Fibroblast of lung (primary cell): ENCODE measurements at regions not wholly inside any gene's neighbourhood (a gene's known extent, or its start where the extent isn't known, plus 50 kb on each side); places are given as distances from the start of the nearest gene placed in this dataset.

ENCODE experiments used
- DNase-seq, 2 donors: peaks; one replicate each; pipeline versions ENCODE4 v3.0.0 to v3.0.0-alpha.2; 2010; ENCODE audit warnings: low read depth in 2 of 2
- H2AFZ ChIP-seq: 2 replicates; pipeline ENCODE4 v1.5.1; 2012; ENCODE audit warnings: low read length, control low read depth, inconsistent platforms
- H3K27ac ChIP-seq: 2 replicates; pipeline ENCODE4 v1.5.1; 2011; ENCODE audit warnings: low read length, control low read depth; ENCODE audit not compliant: insufficient read depth
- H3K27me3 ChIP-seq: 2 replicates; pipeline ENCODE4 v1.5.1; 2011; ENCODE audit warnings: mild to moderate bottlenecking, low read length; ENCODE audit not compliant: control insufficient read depth, insufficient read depth
- H3K36me3 ChIP-seq: 2 replicates; pipeline ENCODE4 v1.5.1; 2011; ENCODE audit warnings: low read length; ENCODE audit not compliant: control insufficient read depth, insufficient read depth
- H3K4me1 ChIP-seq: 2 replicates; pipeline ENCODE4 v1.5.1; 2011; ENCODE audit warnings: low read length; ENCODE audit not compliant: control insufficient read depth, insufficient read depth; ENCODE audit errors: extremely low read depth
- H3K4me2 ChIP-seq: 2 replicates; pipeline ENCODE4 v1.5.1; 2011; ENCODE audit warnings: low read length, control low read depth; ENCODE audit not compliant: insufficient read depth; ENCODE audit errors: extremely low read depth
- H3K4me3 ChIP-seq, 4 experiments: fragments of 200-600 bp in 1 of 4; sonication (generic) in 1 of 4; replicated peaks in 1 of 4; 2 replicates each; pipeline ENCODE4 v1.5.1; 2011 to 2016; ENCODE audit warnings: low read length in 4 of 4, low read depth in 3 of 4, mild to moderate bottlenecking in 3 of 4, control low read depth in 2 of 4, inconsistent platforms in 1 of 4, mixed read lengths in 1 of 4; ENCODE audit not compliant: insufficient read depth in 1 of 4; ENCODE audit errors: control extremely low read depth in 1 of 4
- H3K79me2 ChIP-seq: 2 replicates; pipeline ENCODE4 v1.5.1; 2012; ENCODE audit warnings: mild to moderate bottlenecking, low read length, inconsistent platforms; ENCODE audit not compliant: control insufficient read depth, insufficient read depth
- H3K9ac ChIP-seq: 2 replicates; pipeline ENCODE4 v1.5.1; 2011; ENCODE audit warnings: mild to moderate bottlenecking, low read length, control low read depth; ENCODE audit not compliant: insufficient read depth
- H3K9me3 ChIP-seq: 2 replicates; pipeline ENCODE4 v1.5.1; 2012; ENCODE audit warnings: low read depth, low read length; ENCODE audit not compliant: control insufficient read depth, insufficient read depth
- H4K20me1 ChIP-seq: 2 replicates; pipeline ENCODE4 v1.5.1; 2011; ENCODE audit warnings: low read length; ENCODE audit not compliant: control insufficient read depth, insufficient read depth; ENCODE audit errors: extremely low read depth
- CTCF ChIP-seq, 2 donors: IDR thresholded peaks in 1 of 2; conservative IDR thresholded peaks in 1 of 2; 1 replicate in 1 of 2; 2 replicates in 1 of 2; pipeline ENCODE4 v1.5.1; 2011 to 2012; ENCODE audit warnings: low read length in 2 of 2, control low read depth in 1 of 2, inconsistent platforms in 1 of 2, low read depth in 1 of 2, mild to moderate bottlenecking in 1 of 2
- EZH2 ChIP-seq: IDR thresholded peaks from 2 replicates; pipeline ENCODE4 v1.5.1; 2012; ENCODE audit warnings: low read length, control low read depth, mild to moderate bottlenecking; ENCODE audit errors: missing control alignments

GRCh38 chrX:25819879-25820278 is 318.3 kb upstream of the MAGEB18 start:
- H3K79me2 ChIP-seq, result no peaks in the 10 kb centered on the region
- H3K27me3 ChIP-seq, result no peaks in the 10 kb centered on the region
- H3K4me2 ChIP-seq, result no peak overlapping the region
- H3K9me3 ChIP-seq, result no peaks in the 10 kb centered on the region
- DNase-seq, result no peak
- no peaks in the 10 kb centered on the region for H3K36me3 ChIP-seq
- no peak overlapping the region for H3K27ac ChIP-seq
- TF ChIP-seq CTCF (conservative IDR thresholded peaks at IDR 0.05 in 1 of 2, IDR thresholded peaks at IDR 0.05 in 1 of 2; ENCODE audit: low read depth in 1 of 2, low read length in 2 of 2) (no peak), EZH2 (no peak)
- no peak overlapping the region for H3K9ac ChIP-seq
- H3K4me3 ChIP-seq, result no peak overlapping the region
- H2AFZ ChIP-seq, result no peak overlapping the region
- H4K20me1 ChIP-seq, result no peaks in the 10 kb centered on the region
- no peaks in the 10 kb centered on the region for H3K4me1 ChIP-seq

- TF ChIP-seq CTCF (conservative IDR thresholded peaks at IDR 0.05 in 1 of 2, IDR thresholded peaks at IDR 0.05 in 1 of 2; ENCODE audit: low read depth in 1 of 2, low read length in 2 of 2) (no peak), EZH2 (no peak)
- Histone ChIP-seq H3K9me3 (no peaks in the 10 kb centered on the region), H3K9ac (no peak overlapping the region), H4K20me1 (peaks cover 2% of the 10 kb centered on the region), H3K27ac (no peak overlapping the region), H3K4me2 (no peak overlapping the region), H3K27me3 (no peaks in the 10 kb centered on the region), H3K79me2 (no peaks in the 10 kb centered on the region), H2AFZ (no peak overlapping the region), H3K4me3 (no peak overlapping the region), H3K4me1 (no peaks in the 10 kb centered on the region), H3K36me3 (no peaks in the 10 kb centered on the region)
- DNase-seq, result no peak
Observed at GRCh38 chrX:25851141-25851540, 287.0 kb upstream of the MAGEB18 start.

GRCh38 chrX:25853002-25853479 is 285.1 kb upstream of the MAGEB18 start:
- no peak overlapping the region for H3K9ac ChIP-seq
- H3K4me2 ChIP-seq, result no peak overlapping the region
- H3K9me3 ChIP-seq, result no peaks in the 10 kb centered on the region
- peaks cover 2% of the 10 kb centered on the region for H4K20me1 ChIP-seq
- TF ChIP-seq CTCF (conservative IDR thresholded peaks at IDR 0.05 in 1 of 2, IDR thresholded peaks at IDR 0.05 in 1 of 2; ENCODE audit: low read depth in 1 of 2, low read length in 2 of 2), result no peak
- TF ChIP-seq EZH2, result no peak
- no peak overlapping the region for H3K27ac ChIP-seq
- no peak overlapping the region for H3K4me3 ChIP-seq
- H3K27me3 ChIP-seq, result no peaks in the 10 kb centered on the region
- H3K79me2 ChIP-seq, result no peaks in the 10 kb centered on the region
- H3K36me3 ChIP-seq, result no peaks in the 10 kb centered on the region
- no peak for DNase-seq
- H3K4me1 ChIP-seq, result no peaks in the 10 kb centered on the region
- H2AFZ ChIP-seq, result no peak overlapping the region
